Esophagus squamous epithelium (tissue), 5 donors: ENCODE measurements at regions not wholly inside any gene's neighbourhood (a gene's known extent, or its start where the extent isn't known, plus 50 kb on each side); places are given as distances from the start of the nearest gene placed in this dataset.

Source experiments
- DNase-seq: peaks from one replicate; lab custom pipeline; 2025; lab: John Stamatoyannopoulos, UW
- H3K27ac ChIP-seq, 4 donors: fragments of 200-600 bp; sonication (generic); one replicate each; pipeline ENCODE4 v1.5.1; 2016 to 2019; ENCODE audit warnings: mild to moderate bottlenecking in 1 of 4
- H3K27me3 ChIP-seq, 4 donors: fragments of 200-600 bp; sonication (generic); 1 replicate in 3 of 4; 2 replicates in 1 of 4; pipeline versions ENCODE4 v1.5.1 to v1.6.0; 2017 to 2021; ENCODE audit warnings: antibody characterized with exemption in 1 of 4
- H3K36me3 ChIP-seq, 3 donors: fragments of 200-600 bp; sonication (generic); one replicate each; pipeline ENCODE4 v1.5.1; 2016 to 2019
- H3K4me1 ChIP-seq, 3 donors: fragments of 200-600 bp; sonication (generic); one replicate each; pipeline ENCODE4 v1.5.1; 2017 to 2019
- H3K4me3 ChIP-seq, 4 donors: fragments of 200-600 bp; sonication (generic); 1 replicate in 3 of 4; 2 replicates in 1 of 4; pipeline ENCODE4 v1.5.1; 2016 to 2019; ENCODE audit warnings: mild to moderate bottlenecking in 2 of 4, moderate library complexity in 1 of 4
- H3K9me3 ChIP-seq, 3 donors: fragments of 200-600 bp; sonication (generic); one replicate each; pipeline ENCODE4 v1.5.1; 2016 to 2019
- CTCF ChIP-seq, 6 experiments: fragments of 450-650 bp in 4 of 6; fragments of 200-600 bp in 2 of 6; sonication (generic) in 2 of 6; IDR thresholded peaks; one replicate each; pipeline ENCODE4 v1.5.1; 2016 to 2019; ENCODE audit warnings: antibody characterized with exemption in 6 of 6, mild to moderate bottlenecking in 4 of 6, moderate library complexity in 4 of 6
- POLR2A ChIP-seq, 4 donors: fragments of 450-650 bp; IDR thresholded peaks; one replicate each; pipeline ENCODE4 v1.6.1; 2017; ENCODE audit warnings: antibody characterized with exemption in 4 of 4, mild to moderate bottlenecking in 4 of 4, moderate library complexity in 3 of 4
- WGBS, 2 donors: methylation state at CpG; one replicate each; pipeline ENCODE4 v1.1.5; 2018; 5-methylcytosine and 5-hydroxymethylcytosine counted together
- intact Hi-C: fragments of 100-400 bp; cut with DNase I; formaldehyde crosslinking; loops from one replicate; pipeline ENCODE4 v1.15.0; 2022
- donor health status: DM: yes; HTN: yes; CAD: no.

DNA sequence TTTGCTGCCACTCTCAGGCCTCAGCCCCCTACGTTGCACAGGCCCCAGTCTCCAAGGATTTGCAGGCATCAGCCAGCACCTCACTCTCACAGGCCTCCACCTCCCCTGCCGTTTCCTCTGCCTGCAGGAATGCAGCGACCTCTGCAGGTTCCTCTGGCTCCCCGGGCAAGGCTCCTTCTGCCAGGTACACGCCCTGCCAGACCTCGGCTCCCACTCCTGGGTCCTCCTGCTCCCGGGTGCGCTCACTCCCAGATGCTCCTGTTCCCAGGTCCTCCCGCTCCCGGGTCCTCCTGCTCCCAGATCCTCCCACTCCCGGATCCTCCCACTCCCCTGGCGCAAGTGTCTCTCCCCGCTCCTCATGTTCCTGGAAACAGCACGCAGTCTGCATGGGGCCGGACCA lies 144.4 kb upstream of the RADX start:
- TF ChIP-seq POLR2A (IDR thresholded peaks at IDR 0.05) (no peak), CTCF (IDR thresholded peaks at IDR 0.05) (no peak)
- DNase-seq, result no peak
- intact Hi-C loops, result no loop called here

GRCh38 chrX:106467943-106468342 lies 143.8 kb upstream of the RADX start:
- Histone ChIP-seq H3K36me3 (no peaks in the 10 kb centered on the region), H3K27me3 (no peaks in the 10 kb centered on the region), H3K4me3 (no peak overlapping the region), H3K27ac (no peak overlapping the region), H3K9me3 (no peaks in the 10 kb centered on the region), H3K4me1 (no peaks in the 10 kb centered on the region)
- no peak for DNase-seq
- WGBS, 2 donors, result 34 to 53% methylated on average over 2 of the region's 2 CpGs
- intact Hi-C loops, result no loop called here
- TF ChIP-seq POLR2A (IDR thresholded peaks at IDR 0.05) (no peak), CTCF (IDR thresholded peaks at IDR 0.05) (no peak)

More for the DNA sequence above, 144.4 kb upstream of the RADX start:
- Histone ChIP-seq H3K27ac (no peak overlapping the region), H3K36me3 (no peaks in the 10 kb centered on the region), H3K4me3 (no peak overlapping the region), H3K4me1 (no peaks in the 10 kb centered on the region), H3K9me3 (no peaks in the 10 kb centered on the region), H3K27me3 (no peaks in the 10 kb centered on the region)
- WGBS, 2 donors, result 0 to 60% methylated on average over 2 to 14 of the region's 15 CpGs

DNA sequence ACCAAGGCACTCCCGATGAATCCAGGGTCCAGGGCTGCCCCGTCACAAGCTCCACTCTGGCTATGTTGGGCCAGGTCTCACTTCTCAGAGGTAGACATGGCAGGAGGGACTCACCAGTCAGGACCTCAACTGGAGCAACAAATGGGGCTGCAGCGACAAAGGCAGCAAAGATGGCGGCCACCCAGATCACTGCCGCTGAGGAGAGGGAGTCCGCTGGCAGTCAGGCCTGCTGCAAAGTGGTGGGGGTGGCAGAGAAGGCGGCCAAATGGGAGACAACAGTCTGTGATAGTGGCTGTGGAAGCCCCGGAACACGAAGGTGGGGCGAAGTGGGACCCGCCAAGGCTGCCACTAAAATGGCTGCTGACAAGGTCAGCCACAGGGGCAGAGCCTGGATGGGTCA lies 143.3 kb upstream of the RADX start:
- Histone ChIP-seq H3K27me3 (no peaks in the 10 kb centered on the region), H3K36me3 (no peaks in the 10 kb centered on the region), H3K9me3 (no peaks in the 10 kb centered on the region), H3K4me3 (no peak overlapping the region), H3K4me1 (no peaks in the 10 kb centered on the region), H3K27ac (no peak overlapping the region)
- TF ChIP-seq CTCF (IDR thresholded peaks at IDR 0.05), result no peak
- no peak for TF ChIP-seq POLR2A (IDR thresholded peaks at IDR 0.05)
- intact Hi-C loops, result no loop called here
- DNase-seq, result no peak
- WGBS, 2 donors, result 90% methylated on average over 6 of the region's 11 CpGs; no CpG with 5 or more reads in 1 of the 2 donors

DNA sequence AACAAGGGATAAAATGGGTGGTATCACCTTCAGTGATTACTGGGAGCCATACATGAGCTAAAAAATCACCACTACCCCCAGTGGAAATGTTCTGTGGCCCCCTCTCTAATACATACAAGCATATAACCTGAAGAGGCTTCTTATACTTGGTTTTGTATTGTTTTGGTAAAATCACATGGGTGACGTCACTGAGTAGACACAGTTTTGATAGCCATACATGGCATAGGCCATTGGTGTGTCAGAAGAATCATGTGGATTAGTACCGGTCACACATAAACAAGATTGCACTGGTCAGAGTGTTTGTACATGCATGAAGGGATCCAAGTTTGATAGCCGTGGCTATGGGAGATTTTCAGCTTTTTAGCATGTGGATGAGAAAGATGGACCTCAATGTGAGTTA lies 131.9 kb upstream of the RADX start:
- Histone ChIP-seq H3K4me1 (no peaks in the 10 kb centered on the region), H3K36me3 (no peaks in the 10 kb centered on the region), H3K27ac (no peak overlapping the region), H3K9me3 (no peaks in the 10 kb centered on the region), H3K27me3 (no peaks in the 10 kb centered on the region), H3K4me3 (no peak overlapping the region)
- TF ChIP-seq CTCF (IDR thresholded peaks at IDR 0.05) (no peak), POLR2A (IDR thresholded peaks at IDR 0.05) (no peak)
- intact Hi-C loops, result loop anchor here (10.0 kb wide), 1 partner anchor 315 kb away; no protein-coding TSS in a partner anchor
- DNase-seq, result no peak
- 75 to 84% methylated on average over 2 to 3 of the region's 3 CpGs for WGBS, 2 donors

GRCh38 chrX:106481341-106481740 lies 130.4 kb upstream of the RADX start:
- no peaks in the 10 kb centered on the region for H3K4me1 ChIP-seq
- no peak overlapping the region for H3K27ac ChIP-seq
- intact Hi-C loops, result loop anchor here (10.0 kb wide), 1 partner anchor 313 kb away; no protein-coding TSS in a partner anchor
- no peaks in the 10 kb centered on the region for H3K9me3 ChIP-seq
- H3K27me3 ChIP-seq, result no peaks in the 10 kb centered on the region
- no peak for TF ChIP-seq POLR2A (IDR thresholded peaks at IDR 0.05)
- TF ChIP-seq CTCF (IDR thresholded peaks at IDR 0.05), result peak; percentile 63 to 80 (median 72)
- no peak for DNase-seq
- 0 to 8% methylated on average over 1 of the region's 1 CpG for WGBS, 2 donors
- no peaks in the 10 kb centered on the region for H3K36me3 ChIP-seq
- H3K4me3 ChIP-seq, result no peak overlapping the region
